HEK293T (cell line): ENCODE measurements at regions not wholly inside any gene's neighbourhood (a gene's known extent, or its start where the extent isn't known, plus 50 kb on each side); places are given as distances from the start of the nearest gene placed in this dataset.

Source experiments
- ARNT ChIP-seq: fragments of 450-650 bp; IDR thresholded peaks from 2 replicates; pipeline ENCODE4 v1.6.1; 2017; ENCODE audit warnings: mild to moderate bottlenecking
- BHLHE40 ChIP-seq: fragments of 450-650 bp; IDR thresholded peaks from 2 replicates; pipeline ENCODE4 v1.6.1; 2016; ENCODE audit warnings: mild to moderate bottlenecking, moderate library complexity, borderline replicate concordance
- CTBP1 ChIP-seq: fragments of 450-650 bp; IDR thresholded peaks from 2 replicates; pipeline ENCODE4 v1.6.1; 2016; ENCODE audit warnings: borderline replicate concordance
- FOXK2 ChIP-seq: fragments of 450-650 bp; IDR thresholded peaks from 2 replicates; pipeline ENCODE4 v1.6.1; 2016; ENCODE audit warnings: mild to moderate bottlenecking
- FOXM1 ChIP-seq: fragments of 450-650 bp; IDR thresholded peaks from 2 replicates; pipeline ENCODE4 v1.6.1; 2017; ENCODE audit warnings: mild to moderate bottlenecking, borderline replicate concordance
- L3MBTL2 ChIP-seq: fragments of 450-650 bp; conservative IDR thresholded peaks from 2 replicates; pipeline ENCODE4 v1.6.1; 2016; ENCODE audit warnings: mild to moderate bottlenecking
- LEF1 ChIP-seq: fragments of 450-650 bp; IDR thresholded peaks from 2 replicates; pipeline ENCODE4 v1.6.1; 2017; ENCODE audit warnings: mild to moderate bottlenecking, borderline replicate concordance
- SP1 ChIP-seq: fragments of 450-650 bp; IDR thresholded peaks from 2 replicates; pipeline ENCODE4 v1.6.1; 2017
- TARDBP ChIP-seq: fragments of 450-650 bp; IDR thresholded peaks from 2 replicates; pipeline ENCODE4 v1.6.1; 2016

- no peak for TF ChIP-seq BHLHE40
- TF ChIP-seq TARDBP, result no peak
- no peak for TF ChIP-seq CTBP1
- no peak for TF ChIP-seq SP1
- TF ChIP-seq FOXM1, result no peak
- no peak for TF ChIP-seq FOXK2
- no peak for TF ChIP-seq LEF1
- no peak for TF ChIP-seq L3MBTL2
- no peak for TF ChIP-seq ARNT
These were observed 175.3 kb upstream of the RALGAPA2 start for GRCh38 chr20:20887593-20888265.
